GM12892 (cell line): ENCODE measurements at regions not wholly inside any gene's neighbourhood (a gene's known extent, or its start where the extent isn't known, plus 50 kb on each side); places are given as distances from the start of the nearest gene placed in this dataset.

Experiments used
- POLR2A ChIP-seq: IDR thresholded peaks from 2 replicates; pipeline ENCODE4 v1.6.1; 2011; ENCODE audit warnings: low read depth, low read length, control low read depth
- POLR2AphosphoS5 ChIP-seq: IDR thresholded peaks from 2 replicates; pipeline ENCODE4 v1.6.1; 2011; ENCODE audit warnings: low read depth, low read length, control low read depth
- TAF1 ChIP-seq: IDR thresholded peaks from 2 replicates; pipeline ENCODE4 v1.6.1; 2011; ENCODE audit warnings: low read depth, mild to moderate bottlenecking, control low read depth, low read length, borderline replicate concordance

GRCh38 chr14:32007755-32008362 lies 69.2 kb upstream of the ARHGAP5 start:
- TF ChIP-seq POLR2A (no peak), POLR2AphosphoS5 (no peak), TAF1 (no peak)
